ENCODE measurements at regions not wholly inside any gene's neighbourhood (a gene's known extent, or its start where the extent isn't known, plus 50 kb on each side); places are given as distances from the start of the nearest gene placed in this dataset.

DNA sequence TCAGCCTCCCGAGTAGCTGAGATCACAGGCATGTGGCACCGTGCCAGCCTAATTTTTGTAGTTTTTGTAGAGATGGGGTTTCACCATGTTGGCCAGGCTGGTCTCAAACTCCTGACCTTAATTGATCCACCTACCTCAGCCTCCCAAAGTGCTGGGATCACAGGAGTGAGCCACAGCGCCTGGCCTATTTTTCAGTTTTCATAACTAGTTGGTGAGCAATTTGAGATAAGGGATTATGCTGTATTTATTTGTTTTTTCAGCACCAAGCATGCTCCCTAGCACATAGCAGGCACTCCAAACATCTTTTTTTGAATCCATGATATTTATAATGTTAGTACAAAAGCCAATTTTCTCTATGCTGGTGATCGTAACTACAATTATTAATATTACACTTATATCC lies 541.2 kb downstream of the SNAPC1 start:
- TF ChIP-seq ZFX (IDR thresholded peaks at IDR 0.05; ENCODE audit: borderline replicate concordance): no peak
- TF ChIP-seq, protein P1, sequence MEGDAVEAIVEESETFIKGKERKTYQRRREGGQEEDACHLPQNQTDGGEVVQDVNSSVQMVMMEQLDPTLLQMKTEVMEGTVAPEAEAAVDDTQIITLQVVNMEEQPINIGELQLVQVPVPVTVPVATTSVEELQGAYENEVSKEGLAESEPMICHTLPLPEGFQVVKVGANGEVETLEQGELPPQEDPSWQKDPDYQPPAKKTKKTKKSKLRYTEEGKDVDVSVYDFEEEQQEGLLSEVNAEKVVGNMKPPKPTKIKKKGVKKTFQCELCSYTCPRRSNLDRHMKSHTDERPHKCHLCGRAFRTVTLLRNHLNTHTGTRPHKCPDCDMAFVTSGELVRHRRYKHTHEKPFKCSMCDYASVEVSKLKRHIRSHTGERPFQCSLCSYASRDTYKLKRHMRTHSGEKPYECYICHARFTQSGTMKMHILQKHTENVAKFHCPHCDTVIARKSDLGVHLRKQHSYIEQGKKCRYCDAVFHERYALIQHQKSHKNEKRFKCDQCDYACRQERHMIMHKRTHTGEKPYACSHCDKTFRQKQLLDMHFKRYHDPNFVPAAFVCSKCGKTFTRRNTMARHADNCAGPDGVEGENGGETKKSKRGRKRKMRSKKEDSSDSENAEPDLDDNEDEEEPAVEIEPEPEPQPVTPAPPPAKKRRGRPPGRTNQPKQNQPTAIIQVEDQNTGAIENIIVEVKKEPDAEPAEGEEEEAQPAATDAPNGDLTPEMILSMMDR (IDR thresholded peaks at IDR 0.05): no peak

GRCh38 chr14:62304257-62304656 lies 542.0 kb downstream of the SNAPC1 start:
- TF ChIP-seq, protein P1 (IDR thresholded peaks at IDR 0.05): no peak
- TF ChIP-seq ZFX (IDR thresholded peaks at IDR 0.05; ENCODE audit: borderline replicate concordance): no peak
- no peak overlapping the region for H3K27ac ChIP-seq

More for the DNA sequence above, 541.2 kb downstream of the SNAPC1 start:
- no peak overlapping the region for H3K27ac ChIP-seq

GRCh38 chr14:62307844-62308243 lies 545.6 kb downstream of the SNAPC1 start:
- TF ChIP-seq ZFX (IDR thresholded peaks at IDR 0.05; ENCODE audit: borderline replicate concordance): no peak
- TF ChIP-seq, protein P1 (IDR thresholded peaks at IDR 0.05): no peak
- H3K27ac ChIP-seq: no peak overlapping the region

DNA sequence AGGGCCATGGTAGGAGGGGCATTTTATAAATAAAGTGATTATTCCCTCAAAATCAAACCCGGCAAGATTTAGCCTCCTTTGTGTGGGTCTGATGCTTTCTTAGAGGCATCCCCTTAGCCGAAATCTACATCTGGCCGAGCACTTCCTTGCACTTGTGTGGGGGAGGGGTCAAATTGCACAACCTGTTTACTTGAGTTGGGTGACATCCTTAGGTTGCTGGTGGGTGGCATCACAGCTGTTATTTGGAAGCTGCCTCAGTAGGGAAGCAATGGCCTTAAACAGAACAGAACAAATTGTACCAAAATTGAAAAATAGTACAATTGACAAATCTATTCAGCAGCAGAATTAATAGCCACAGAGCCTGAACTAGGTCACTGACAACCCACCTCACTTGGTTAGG lies 546.1 kb downstream of the SNAPC1 start:
- no peak overlapping the region for H3K27ac ChIP-seq
- TF ChIP-seq ZFX (IDR thresholded peaks at IDR 0.05; ENCODE audit: borderline replicate concordance): no peak
- TF ChIP-seq, protein P1 (IDR thresholded peaks at IDR 0.05): no peak

DNA sequence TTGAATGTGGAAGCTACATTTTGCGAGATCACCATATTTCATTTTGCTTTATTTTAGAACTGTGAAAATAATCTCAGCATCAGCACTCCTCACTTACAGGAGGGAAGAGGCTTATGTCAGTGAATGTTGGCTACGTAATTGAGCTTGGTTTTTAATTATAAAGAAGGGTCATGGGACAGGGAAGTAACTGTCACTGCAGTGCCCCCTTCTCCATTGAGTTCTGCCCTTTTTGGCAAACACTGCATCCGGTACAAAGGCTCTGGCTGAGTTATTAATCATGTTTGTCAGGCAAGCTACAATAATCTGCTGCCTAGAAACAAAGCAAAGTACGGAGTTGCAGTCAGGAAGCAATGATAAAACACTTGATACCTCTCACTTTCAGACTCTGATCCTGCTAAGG lies 546.7 kb downstream of the SNAPC1 start:
- TF ChIP-seq ZFX (IDR thresholded peaks at IDR 0.05; ENCODE audit: borderline replicate concordance): no peak
- H3K27ac ChIP-seq: no peak overlapping the region

DNA sequence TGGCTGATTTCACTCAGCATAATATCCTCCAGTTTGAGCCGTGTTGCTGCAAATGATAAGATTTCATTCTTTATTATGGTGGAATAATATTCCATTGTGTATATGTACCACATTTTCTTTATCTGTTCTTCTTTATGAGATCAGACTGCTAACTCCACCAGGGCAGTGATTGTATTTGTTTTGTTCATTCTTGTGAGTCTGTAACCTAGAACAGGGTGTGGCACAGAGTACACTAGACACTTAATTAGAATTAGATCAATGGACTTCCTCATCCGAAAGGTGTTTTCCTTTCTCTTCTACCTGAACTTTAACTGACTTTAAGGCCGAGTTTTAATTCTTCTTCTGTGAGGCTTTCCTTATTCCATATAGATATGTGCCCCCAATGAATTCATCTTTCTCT lies 551.0 kb downstream of the SNAPC1 start:
- H3K27ac ChIP-seq: no peak overlapping the region
- TF ChIP-seq, protein P1 (IDR thresholded peaks at IDR 0.05): no peak
- no peak for TF ChIP-seq ZFX (IDR thresholded peaks at IDR 0.05; ENCODE audit: borderline replicate concordance)

GRCh38 chr14:62314221-62314620 lies 552.0 kb downstream of the SNAPC1 start:
- TF ChIP-seq ZFX (IDR thresholded peaks at IDR 0.05; ENCODE audit: borderline replicate concordance): no peak
- TF ChIP-seq, protein P1 (IDR thresholded peaks at IDR 0.05): no peak
- no peak overlapping the region for H3K27ac ChIP-seq

GRCh38 chr14:62314871-62315270 lies 552.7 kb downstream of the SNAPC1 start:
- TF ChIP-seq, protein P1 (IDR thresholded peaks at IDR 0.05): no peak
- no peak for TF ChIP-seq ZFX (IDR thresholded peaks at IDR 0.05; ENCODE audit: borderline replicate concordance)
- H3K27ac ChIP-seq: no peak overlapping the region

All from 22Rv1 (cell line).